GM21723 (cell line): ENCODE measurements at regions not wholly inside any gene's neighbourhood (a gene's known extent, or its start where the extent isn't known, plus 50 kb on each side); places are given as distances from the start of the nearest gene placed in this dataset.
A peak's percentile ranks its signal among the peaks of the same experiment; 100 is the strongest.
"Not testable (repeated sequence)": the region's sequence is repeated elsewhere in the genome, so short reads cannot be mapped to it uniquely, and the experiment has no call there.

ENCODE experiments used
- ATAC-seq: cut with Tn5 transposase; IDR thresholded peaks from one replicate; pipeline ENCODE4 v1.9.1; 2021; ENCODE audit warnings: mild to moderate bottlenecking, moderate library complexity; ENCODE audit not compliant: unreplicated experiment

- ATAC-seq: peak; percentile 12
Observed at GRCh38 chrX:52261125-52261462, 76.4 kb downstream of the MAGED4 start.

- ATAC-seq: peak; percentile 100
Observed at GRCh38 chrX:52261463-52262194, 76.9 kb downstream of the MAGED4 start.

- ATAC-seq: no peak
Observed at GRCh38 chrX:52262195-52262546, 77.5 kb downstream of the MAGED4 start.

GRCh38 chrX:52263417-52263816 lies 78.7 kb downstream of the MAGED4 start:
- no peak for ATAC-seq

GRCh38 chrX:52265713-52266112 lies 81.0 kb downstream of the MAGED4 start:
- ATAC-seq: no peak

GRCh38 chrX:52268502-52268901 lies 83.8 kb downstream of the MAGED4 start:
- not testable (repeated sequence) for ATAC-seq

GRCh38 chrX:52270453-52271116 lies 85.9 kb downstream of the MAGED4 start:
- no peak for ATAC-seq

GRCh38 chrX:52271206-52271605 lies 86.5 kb downstream of the MAGED4 start:
- ATAC-seq: no peak

- ATAC-seq: no peak
Observed at GRCh38 chrX:52277666-52278065, 91.2 kb upstream of the XAGE2 start.

- no peak for ATAC-seq
Observed at GRCh38 chrX:52280812-52281211, 88.0 kb upstream of the XAGE2 start.

- ATAC-seq: no peak
Observed at GRCh38 chrX:52284865-52285264, 84.0 kb upstream of the XAGE2 start.

GRCh38 chrX:52298968-52299367 lies 69.9 kb upstream of the XAGE2 start:
- ATAC-seq: not testable (repeated sequence)

- ATAC-seq: not testable (repeated sequence)
Observed at GRCh38 chrX:52308532-52308931, 60.3 kb upstream of the XAGE2 start.
